Endothelial cell of umbilical vein (primary cell): ENCODE measurements at regions not wholly inside any gene's neighbourhood (a gene's known extent, or its start where the extent isn't known, plus 50 kb on each side); places are given as distances from the start of the nearest gene placed in this dataset.

Source experiments
- BruUV-seq: library from RNA; stranded (reverse); fragments of 400-500 nt; replicated peaks from 2 replicates; lab custom pipeline; 2021; lab: Mats Ljungman, UMichigan
- CTCF ChIA-PET: fragments of 300-600, 350-600 bp; sonication (Branson Sonifier 250); formaldehyde crosslinking; loops from one replicate; lab custom pipeline; 2021; ENCODE audit warnings: antibody characterized with exemption, inconsistent platforms; lab: Charles Lee
- POLR2A ChIA-PET: fragments of 300-600, 350-600 bp; sonication (Branson Sonifier 250); formaldehyde crosslinking; loops from one replicate; lab custom pipeline; 2021; ENCODE audit warnings: antibody characterized with exemption, inconsistent platforms; lab: Charles Lee
- DNase-seq: peaks from one replicate; pipeline ENCODE4 v3.0.0-alpha.2; 2011; ENCODE audit warnings: low read depth, low spot score
- FAIRE-seq: peaks from 2 replicates; lab custom pipeline; 2011; peaks lifted over from hg19 to GRCh38; lab: Jason Lieb, UNC
- H2AFZ ChIP-seq: 2 replicates; pipeline ENCODE4 v1.6.0; 2012; ENCODE audit warnings: low read depth, low read length, control low read depth, inconsistent platforms
- H3K27ac ChIP-seq: 2 replicates; pipeline ENCODE4 v1.5.1; 2011; ENCODE audit warnings: low read depth, mild to moderate bottlenecking, control low read depth, low read length, moderate library complexity; ENCODE audit not compliant: insufficient read depth
- H3K27me3 ChIP-seq, 2 experiments: 2 replicates each; pipeline versions ENCODE4 v1.6.0 to v1.6.1; 2011; ENCODE audit warnings: low read length in 2 of 2, mixed read lengths in 1 of 2; ENCODE audit not compliant: control insufficient read depth in 2 of 2, insufficient read depth in 2 of 2
- H3K36me3 ChIP-seq, 2 experiments: 2 replicates in 1 of 2; 3 replicates in 1 of 2; pipeline ENCODE4 v1.5.1; 2011; ENCODE audit warnings: low read length in 2 of 2, mild to moderate bottlenecking in 1 of 2, moderate library complexity in 1 of 2; ENCODE audit not compliant: control insufficient read depth in 2 of 2, insufficient read depth in 2 of 2; ENCODE audit errors: extremely low read depth in 1 of 2
- H3K4me1 ChIP-seq: 3 replicates; pipeline ENCODE4 v1.5.1; 2011; ENCODE audit warnings: mild to moderate bottlenecking, low read length; ENCODE audit not compliant: control insufficient read depth, insufficient read depth; ENCODE audit errors: extremely low read depth
- H3K4me2 ChIP-seq: 2 replicates; pipeline ENCODE4 v1.6.1; 2011; ENCODE audit warnings: low read length, control low read depth, mixed read lengths; ENCODE audit not compliant: insufficient read depth
- H3K4me3 ChIP-seq, 3 experiments: fragments of 200-600 bp in 1 of 3; sonication (generic), shearing (Covaris generic) in 1 of 3; replicated peaks in 1 of 3; 2 replicates each; pipeline ENCODE4 v1.5.1; 2011 to 2016; ENCODE audit warnings: control low read depth in 3 of 3, low read length in 3 of 3, mild to moderate bottlenecking in 2 of 3, inconsistent platforms in 1 of 3, low read depth in 1 of 3, moderate library complexity in 1 of 3; ENCODE audit not compliant: insufficient read depth in 1 of 3
- H3K79me2 ChIP-seq: 2 replicates; pipeline ENCODE4 v1.6.0; 2012; ENCODE audit warnings: low read length, inconsistent platforms; ENCODE audit not compliant: control insufficient read depth, insufficient read depth
- H3K9ac ChIP-seq: replicated peaks from 2 replicates; pipeline ENCODE3; 2011; ENCODE audit warnings: low read length, control low read depth; ENCODE audit not compliant: insufficient read depth; ENCODE audit errors: extremely low read depth
- H3K9me1 ChIP-seq: replicated peaks from 3 replicates; pipeline ENCODE4 v1.6.0; 2011; ENCODE audit warnings: mild to moderate bottlenecking, low read length; ENCODE audit not compliant: control insufficient read depth, insufficient read depth; ENCODE audit errors: extremely low read depth
- H3K9me3 ChIP-seq: replicated peaks from 2 replicates; pipeline ENCODE4 v1.5.1; 2012; ENCODE audit warnings: low read length, inconsistent platforms; ENCODE audit not compliant: control insufficient read depth, insufficient read depth
- H4K20me1 ChIP-seq: replicated peaks from 2 replicates; pipeline ENCODE3; 2011; ENCODE audit warnings: mild to moderate bottlenecking, low read length; ENCODE audit not compliant: control insufficient read depth, insufficient read depth; ENCODE audit errors: extremely low read depth
- EZH2 ChIP-seq: IDR thresholded peaks from 2 replicates; pipeline ENCODE4 v1.6.1; 2012; ENCODE audit warnings: borderline replicate concordance, low read depth, mild to moderate bottlenecking, moderate library complexity, low read length, inconsistent platforms; ENCODE audit not compliant: severe bottlenecking
- FOS ChIP-seq: IDR thresholded peaks from 2 replicates; pipeline ENCODE4 v1.6.1; 2011; ENCODE audit warnings: mild to moderate bottlenecking, low read length, moderate library complexity, borderline replicate concordance; ENCODE audit not compliant: insufficient read depth
- GATA2 ChIP-seq: IDR thresholded peaks from 2 replicates; pipeline ENCODE4 v1.7.0; 2011; ENCODE audit warnings: low read depth, mild to moderate bottlenecking, moderate library complexity, mixed read lengths, low read length; ENCODE audit not compliant: insufficient read length, insufficient read depth
- JUN ChIP-seq: IDR thresholded peaks from 2 replicates; pipeline ENCODE4 v1.6.1; 2011; ENCODE audit warnings: borderline replicate concordance, low read depth; ENCODE audit not compliant: insufficient read length, insufficient read depth
- MAX ChIP-seq: IDR thresholded peaks from 2 replicates; pipeline ENCODE4 v1.6.1; 2011; ENCODE audit not compliant: insufficient read depth, insufficient read length
- MYC ChIP-seq: IDR thresholded peaks from one replicate; pipeline ENCODE4 v1.6.1; 2011; ENCODE audit warnings: mild to moderate bottlenecking, low read depth, low read length
- POLR2A ChIP-seq: IDR thresholded peaks from 2 replicates; pipeline ENCODE4 v1.6.1; 2012; ENCODE audit warnings: low read depth, mild to moderate bottlenecking, control low read depth, low read length
- POLR2AphosphoS5 ChIP-seq: IDR thresholded peaks from 2 replicates; pipeline ENCODE4 v1.6.1; 2012; ENCODE audit warnings: low read depth, mild to moderate bottlenecking, control low read depth, low read length, moderate library complexity; ENCODE audit not compliant: insufficient read depth
- dilution Hi-C: fragments of 300-500 bp; cut with MboI; formaldehyde crosslinking; loops from one replicate; pipeline ENCODE4 v1.15.0; 2019; ENCODE audit warnings: low sequenced_read_pairs; ENCODE audit not compliant: extremely low pct_ligation_motif_present
- intact Hi-C: fragments of 100-400 bp; cut with micrococcal nuclease; formaldehyde crosslinking; loops from one replicate; pipeline ENCODE4 v1.10.0; 2022
- TF ChIP-seq, protein P1 (sequence below), 2 donors: IDR thresholded peaks; 1 replicate in 1 of 2; 2 replicates in 1 of 2; pipeline ENCODE4 v1.5.1; 2011; ENCODE audit warnings: low read length in 2 of 2, mild to moderate bottlenecking in 2 of 2, moderate library complexity in 2 of 2, control low read depth in 1 of 2, inconsistent platforms in 1 of 2, low read depth in 1 of 2; ENCODE audit not compliant: insufficient read depth in 1 of 2; ENCODE audit errors: extremely low read depth in 1 of 2

DNA sequence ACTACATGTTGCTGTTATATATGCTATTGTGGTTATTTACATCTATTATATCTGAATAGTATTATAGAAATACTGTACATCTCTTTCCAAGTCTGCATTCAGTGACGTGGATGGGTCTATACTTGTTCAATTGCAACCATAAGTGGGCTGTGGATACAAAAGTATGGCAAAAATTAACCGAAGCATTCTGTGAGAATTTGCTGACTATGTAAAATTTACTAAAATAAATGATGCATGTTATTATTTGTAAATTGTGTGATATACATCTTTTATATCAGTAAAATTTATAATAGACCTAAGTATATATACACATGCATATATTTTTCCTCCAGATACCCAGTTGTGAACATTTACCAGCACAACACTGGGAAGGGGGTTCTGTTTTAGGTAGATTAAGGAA, 215.1 kb downstream of the NECTIN3 start:
- intact Hi-C loops (no loop called here), dilution Hi-C loops (no loop called here)
- Histone ChIP-seq H3K36me3 (no peaks in the 10 kb centered on the region), H3K9ac (no peak overlapping the region), H3K79me2 (no peaks in the 10 kb centered on the region), H3K4me1 (no peaks in the 10 kb centered on the region), H3K4me3 (no peak overlapping the region), H3K27me3 (no peaks in the 10 kb centered on the region), H3K9me1 (no peaks in the 10 kb centered on the region), H3K4me2 (no peak overlapping the region), H3K9me3 (no peaks in the 10 kb centered on the region), H3K27ac (no peak overlapping the region), H2AFZ (no peak overlapping the region), H4K20me1 (no peaks in the 10 kb centered on the region)
- ChIA-PET CTCF (no interaction called here), POLR2A (no interaction called here)
- DNase-seq (no peak), FAIRE-seq (no peak)
- TF ChIP-seq, protein P1, sequence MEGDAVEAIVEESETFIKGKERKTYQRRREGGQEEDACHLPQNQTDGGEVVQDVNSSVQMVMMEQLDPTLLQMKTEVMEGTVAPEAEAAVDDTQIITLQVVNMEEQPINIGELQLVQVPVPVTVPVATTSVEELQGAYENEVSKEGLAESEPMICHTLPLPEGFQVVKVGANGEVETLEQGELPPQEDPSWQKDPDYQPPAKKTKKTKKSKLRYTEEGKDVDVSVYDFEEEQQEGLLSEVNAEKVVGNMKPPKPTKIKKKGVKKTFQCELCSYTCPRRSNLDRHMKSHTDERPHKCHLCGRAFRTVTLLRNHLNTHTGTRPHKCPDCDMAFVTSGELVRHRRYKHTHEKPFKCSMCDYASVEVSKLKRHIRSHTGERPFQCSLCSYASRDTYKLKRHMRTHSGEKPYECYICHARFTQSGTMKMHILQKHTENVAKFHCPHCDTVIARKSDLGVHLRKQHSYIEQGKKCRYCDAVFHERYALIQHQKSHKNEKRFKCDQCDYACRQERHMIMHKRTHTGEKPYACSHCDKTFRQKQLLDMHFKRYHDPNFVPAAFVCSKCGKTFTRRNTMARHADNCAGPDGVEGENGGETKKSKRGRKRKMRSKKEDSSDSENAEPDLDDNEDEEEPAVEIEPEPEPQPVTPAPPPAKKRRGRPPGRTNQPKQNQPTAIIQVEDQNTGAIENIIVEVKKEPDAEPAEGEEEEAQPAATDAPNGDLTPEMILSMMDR (IDR thresholded peaks at IDR 0.05; ENCODE audit: extremely low read depth in 1 of 2, insufficient read depth in 1 of 2, low read depth in 1 of 2, low read length in 2 of 2) = no peak
- no peak for TF ChIP-seq MAX
- no peak for TF ChIP-seq POLR2A
- TF ChIP-seq FOS = no peak
- TF ChIP-seq EZH2 = no peak
- no peak for TF ChIP-seq GATA2
- no peak for TF ChIP-seq MYC
- TF ChIP-seq POLR2AphosphoS5 = no peak
- TF ChIP-seq JUN = no peak
- BruUV-seq = no TSS peak
